ENCODE measurements at regions not wholly inside any gene's neighbourhood (a gene's known extent, or its start where the extent isn't known, plus 50 kb on each side); places are given as distances from the start of the nearest gene placed in this dataset.

GRCh38 chr10:117698809-117699208, 156.3 kb downstream of the EMX2 start:
- Histone ChIP-seq H2BK5ac (ENCODE audit: low read depth, low read length) (no peak overlapping the region), H3K56ac (replicated peaks; ENCODE audit: insufficient read length, low read depth, low read length) (no peak overlapping the region), H3K79me1 (ENCODE audit: low read depth, low read length) (no peaks in the 10 kb centered on the region), H3K4ac (replicated peaks; ENCODE audit: insufficient read length, low read depth, low read length) (no peak overlapping the region), H2BK120ac (replicated peaks; ENCODE audit: low read depth, low read length) (no peak overlapping the region), H4K20me1 (replicated peaks in 1 of 2; ENCODE audit: control insufficient read depth in 1 of 2, insufficient read depth in 2 of 2, low read length in 2 of 2) (no peaks in the 10 kb centered on the region), H4K91ac (replicated peaks; ENCODE audit: insufficient read length, low read length) (no peak overlapping the region), H3K9ac (replicated peaks in 1 of 4; ENCODE audit: extremely low read depth in 1 of 4, low read depth in 3 of 4, low read length in 3 of 4) (no peak overlapping the region), H3K9me3 (ENCODE audit: insufficient read depth in 2 of 2, low read depth in 1 of 2, low read length in 1 of 2) (no peaks in the 10 kb centered on the region), H2AK5ac (ENCODE audit: low read depth, low read length) (no peak overlapping the region), H3K23me2 (ENCODE audit: low read depth, low read length) (no peaks in the 10 kb centered on the region), H3K4me2 (ENCODE audit: insufficient read depth in 1 of 2, low read depth in 2 of 2, low read length in 2 of 2) (no peak overlapping the region), H3K4me1 (replicated peaks in 1 of 4; ENCODE audit: control insufficient read depth in 3 of 4, insufficient read depth in 4 of 4, low read length in 3 of 4) (no peaks in the 10 kb centered on the region), H2BK15ac (ENCODE audit: low read length) (no peak overlapping the region), H2BK20ac (ENCODE audit: low read length) (no peak overlapping the region), H3K18ac (ENCODE audit: extremely low read depth, low read length) (no peak overlapping the region), H4K8ac (ENCODE audit: extremely low read depth, insufficient read depth, low read length) (no peak overlapping the region), H3K36me3 (ENCODE audit: control insufficient read depth in 2 of 4, insufficient read depth in 4 of 4, low read length in 3 of 4) (no peaks in the 10 kb centered on the region), H2AFZ (ENCODE audit: low read length) (0 out of 2 replicates have a peak overlapping the region, but pooled peaks have one; percentile 48), H3K79me2 (ENCODE audit: control insufficient read depth in 1 of 2, insufficient read depth in 2 of 2, low read length in 2 of 2) (no peaks in the 10 kb centered on the region), H3K14ac (ENCODE audit: insufficient read length) (no peak overlapping the region), H3K27me3 (replicated peaks in 1 of 4; ENCODE audit: control insufficient read depth in 3 of 4, extremely low read depth in 1 of 4, insufficient read depth in 3 of 4, low read length in 3 of 4) (no peaks in the 10 kb centered on the region), H2BK12ac (ENCODE audit: low read depth, low read length) (no peak overlapping the region), H3K23ac (ENCODE audit: insufficient read length) (no peak overlapping the region), H3K27ac (ENCODE audit: low read depth, low read length) (no peak overlapping the region), H3K4me3 (ENCODE audit: extremely low read depth in 1 of 4, insufficient read depth in 2 of 4, low read depth in 3 of 4, low read length in 4 of 4) (no peak overlapping the region), H4K5ac (ENCODE audit: insufficient read length, low read depth, low read length) (no peak overlapping the region)
- WGBS, 2 experiments (ENCODE audit: extremely low coverage in 1 of 2, insufficient coverage in 1 of 2, insufficient read length in 1 of 2, insufficient replicate concordance in 2 of 2, low coverage in 1 of 2, low lambda C conversion rate in 2 of 2, missing lambda C conversion rate in 1 of 2) = 83% methylated on average over 2 of the region's 2 CpGs; no CpG with 5 or more reads in 1 of the 2 experiments
- DNase-seq (ENCODE audit: low read depth in 1 of 2, low spot score in 2 of 2) (no peak), FAIRE-seq (no peak)
- ChIA-PET CTCF (ENCODE audit: partially characterized antibody) (no interaction called here), POLR2A (ENCODE audit: partially characterized antibody) (no interaction called here)
- TF ChIP-seq RFX5 (IDR thresholded peaks at IDR 0.05; ENCODE audit: borderline replicate concordance, low read depth, low read length) = no peak
- TF ChIP-seq, protein P1, sequence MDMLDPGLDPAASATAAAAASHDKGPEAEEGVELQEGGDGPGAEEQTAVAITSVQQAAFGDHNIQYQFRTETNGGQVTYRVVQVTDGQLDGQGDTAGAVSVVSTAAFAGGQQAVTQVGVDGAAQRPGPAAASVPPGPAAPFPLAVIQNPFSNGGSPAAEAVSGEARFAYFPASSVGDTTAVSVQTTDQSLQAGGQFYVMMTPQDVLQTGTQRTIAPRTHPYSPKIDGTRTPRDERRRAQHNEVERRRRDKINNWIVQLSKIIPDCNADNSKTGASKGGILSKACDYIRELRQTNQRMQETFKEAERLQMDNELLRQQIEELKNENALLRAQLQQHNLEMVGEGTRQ (IDR thresholded peaks at IDR 0.05; ENCODE audit: low read length) = peak; percentile 27; the same call in 1 of the 2 replicates

All from H1 (cell line).